ENCODE measurements at regions not wholly inside any gene's neighbourhood (a gene's known extent, or its start where the extent isn't known, plus 50 kb on each side); places are given as distances from the start of the nearest gene placed in this dataset.
"Not testable (repeated sequence)": the region's sequence is repeated elsewhere in the genome, so short reads cannot be mapped to it uniquely, and the experiment has no call there.

DNA sequence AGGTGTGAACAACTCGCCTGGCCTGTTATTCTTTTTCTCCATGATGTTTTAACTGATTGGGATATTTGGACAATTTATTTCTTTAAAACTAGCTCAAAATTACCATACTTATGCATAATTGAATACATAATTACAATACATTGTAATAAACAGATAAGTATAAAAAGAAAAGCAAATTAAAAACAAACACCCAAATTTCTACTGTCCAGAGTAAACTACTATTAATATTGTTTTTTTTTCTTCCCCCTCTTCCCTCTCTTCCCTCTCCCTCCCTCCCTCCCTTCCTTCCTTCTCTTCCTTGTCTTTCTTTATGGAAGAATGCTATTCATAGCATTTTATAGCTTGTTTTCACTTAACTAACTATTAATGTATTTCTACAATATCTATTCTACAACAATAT is 117.7 kb upstream of the IVNS1ABP start:
- Histone ChIP-seq H3K79me2 (no peaks in the 10 kb centered on the region), H3K9me2 (replicated peaks; ENCODE audit: insufficient read depth) (no peaks in the 10 kb centered on the region), H3K27ac (no peak overlapping the region), H2AFZ (no peak overlapping the region), H3K9me3 (ENCODE audit: low read depth) (no peaks in the 10 kb centered on the region), H3K27me3 (no peaks in the 10 kb centered on the region), H3K4me3 (no peak overlapping the region), H4K20me1 (ENCODE audit: insufficient read depth, poor library complexity, severe bottlenecking) (no peaks in the 10 kb centered on the region), H3K4me1 (ENCODE audit: insufficient read depth) (no peaks in the 10 kb centered on the region), H3K4me2 (no peak overlapping the region), H3K36me3 (replicated peaks; ENCODE audit: insufficient read depth, low read depth) (no peaks in the 10 kb centered on the region)
- 91% methylated on average over 1 of the region's 1 CpG for WGBS (ENCODE audit: low lambda C conversion rate, missing lambda C conversion rate)
- DNase-seq (ENCODE audit: low spot score) = no peak
- TF ChIP-seq EZH2phosphoT487 (IDR thresholded peaks at IDR 0.05; ENCODE audit: low read depth, severe bottlenecking, unreplicated experiment) (no peak), EZH2 (IDR thresholded peaks at IDR 0.05; ENCODE audit: borderline replicate concordance) (no peak), CTCF (IDR thresholded peaks at IDR 0.05; ENCODE audit: poor library complexity) (no peak)

DNA sequence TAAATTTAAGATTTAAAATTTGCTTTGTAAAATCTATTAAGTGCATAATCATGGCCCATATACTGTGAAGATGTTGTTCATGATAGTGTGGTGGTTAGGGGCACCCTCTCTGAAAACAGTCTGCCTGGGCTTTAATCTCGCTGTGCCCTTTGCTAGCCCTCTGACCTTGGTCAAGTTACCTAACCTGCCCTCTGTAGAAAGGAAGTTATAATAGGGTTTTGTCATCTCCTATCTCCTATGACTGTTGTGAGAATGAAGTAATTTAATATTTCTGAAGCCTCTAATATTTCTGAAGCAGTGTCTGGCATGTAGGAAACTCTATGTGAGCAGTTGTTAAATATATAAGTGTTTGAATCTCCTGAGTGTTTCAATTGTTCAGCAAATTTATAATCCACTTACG is 116.6 kb upstream of the IVNS1ABP start:
- H2AFZ ChIP-seq = no peak overlapping the region
- no peak overlapping the region for H3K27ac ChIP-seq
- no peaks in the 10 kb centered on the region for H3K9me2 ChIP-seq (replicated peaks; ENCODE audit: insufficient read depth)
- no peak for TF ChIP-seq CTCF (IDR thresholded peaks at IDR 0.05; ENCODE audit: poor library complexity)
- no peak for TF ChIP-seq EZH2phosphoT487 (IDR thresholded peaks at IDR 0.05; ENCODE audit: low read depth, severe bottlenecking, unreplicated experiment)
- TF ChIP-seq EZH2 (IDR thresholded peaks at IDR 0.05; ENCODE audit: borderline replicate concordance) = no peak
- no peak overlapping the region for H3K4me3 ChIP-seq
- no peaks in the 10 kb centered on the region for H3K79me2 ChIP-seq
- 80% methylated on average over 2 of the region's 2 CpGs for WGBS (ENCODE audit: low lambda C conversion rate, missing lambda C conversion rate)
- H3K9me3 ChIP-seq (ENCODE audit: low read depth) = no peaks in the 10 kb centered on the region
- no peak for DNase-seq (ENCODE audit: low spot score)
- H3K4me1 ChIP-seq (ENCODE audit: insufficient read depth) = no peaks in the 10 kb centered on the region
- no peak overlapping the region for H3K4me2 ChIP-seq
- no peaks in the 10 kb centered on the region for H3K27me3 ChIP-seq
- H3K36me3 ChIP-seq (replicated peaks; ENCODE audit: insufficient read depth, low read depth) = no peaks in the 10 kb centered on the region
- H4K20me1 ChIP-seq (ENCODE audit: insufficient read depth, poor library complexity, severe bottlenecking) = no peaks in the 10 kb centered on the region

DNA sequence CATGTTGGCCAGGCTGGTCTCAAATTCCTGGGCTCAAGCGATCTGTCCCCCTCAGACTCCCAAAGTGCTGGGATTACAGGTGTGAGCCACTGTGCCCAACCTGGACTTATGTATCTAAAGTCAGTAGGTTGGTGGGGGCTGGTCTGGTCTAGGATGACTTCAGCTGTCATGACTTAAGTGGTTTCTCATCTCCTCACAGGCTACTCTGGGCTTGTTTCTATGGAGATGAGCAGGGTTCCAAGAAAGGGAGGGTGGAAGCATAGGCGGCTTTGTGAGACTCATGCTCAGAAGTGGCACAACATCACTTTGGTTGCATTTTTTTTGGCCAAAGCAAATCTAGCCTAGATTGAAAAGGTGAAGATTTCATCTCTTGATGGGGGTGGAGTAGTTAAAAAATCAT is 115.9 kb upstream of the IVNS1ABP start:
- Histone ChIP-seq H3K4me1 (ENCODE audit: insufficient read depth) (no peaks in the 10 kb centered on the region), H2AFZ (no peak overlapping the region), H3K27ac (no peak overlapping the region), H3K4me2 (no peak overlapping the region), H3K9me3 (ENCODE audit: low read depth) (no peaks in the 10 kb centered on the region), H4K20me1 (ENCODE audit: insufficient read depth, poor library complexity, severe bottlenecking) (no peaks in the 10 kb centered on the region), H3K4me3 (no peak overlapping the region), H3K36me3 (replicated peaks; ENCODE audit: insufficient read depth, low read depth) (no peaks in the 10 kb centered on the region), H3K9me2 (replicated peaks; ENCODE audit: insufficient read depth) (no peaks in the 10 kb centered on the region), H3K79me2 (no peaks in the 10 kb centered on the region), H3K27me3 (no peaks in the 10 kb centered on the region)
- TF ChIP-seq CTCF (IDR thresholded peaks at IDR 0.05; ENCODE audit: poor library complexity) (no peak), EZH2phosphoT487 (IDR thresholded peaks at IDR 0.05; ENCODE audit: low read depth, severe bottlenecking, unreplicated experiment) (no peak), EZH2 (IDR thresholded peaks at IDR 0.05; ENCODE audit: borderline replicate concordance) (no peak)
- DNase-seq (ENCODE audit: low spot score) = no peak
- 90% methylated on average over 2 of the region's 2 CpGs for WGBS (ENCODE audit: low lambda C conversion rate, missing lambda C conversion rate)

DNA sequence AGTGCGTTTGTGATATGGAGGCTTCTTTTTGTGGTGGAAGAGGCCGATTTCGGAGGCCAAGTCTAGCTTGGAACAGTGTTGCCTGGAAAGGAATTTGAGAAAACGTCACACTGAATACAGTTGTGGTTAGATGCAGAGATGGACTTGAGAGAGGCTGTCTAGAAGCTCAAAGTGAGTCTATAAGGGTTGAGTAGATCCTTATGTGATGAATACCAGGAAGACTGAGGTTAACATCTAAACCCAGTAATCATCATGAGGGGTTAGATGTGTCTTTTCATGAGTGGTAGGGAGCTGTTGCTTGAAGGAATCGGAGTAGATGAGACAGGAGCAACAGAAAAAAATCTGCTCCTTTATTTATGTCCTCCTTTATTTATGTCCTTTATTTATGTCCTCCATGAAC is 114.6 kb upstream of the IVNS1ABP start:
- H3K27ac ChIP-seq = no peak overlapping the region
- H3K9me3 ChIP-seq (ENCODE audit: low read depth) = no peaks in the 10 kb centered on the region
- H3K9me2 ChIP-seq (replicated peaks; ENCODE audit: insufficient read depth) = no peaks in the 10 kb centered on the region
- H3K27me3 ChIP-seq = no peaks in the 10 kb centered on the region
- H3K4me2 ChIP-seq = no peak overlapping the region
- no peaks in the 10 kb centered on the region for H4K20me1 ChIP-seq (ENCODE audit: insufficient read depth, poor library complexity, severe bottlenecking)
- no peaks in the 10 kb centered on the region for H3K4me1 ChIP-seq (ENCODE audit: insufficient read depth)
- no peak overlapping the region for H3K4me3 ChIP-seq
- H3K79me2 ChIP-seq = no peaks in the 10 kb centered on the region
- no peaks in the 10 kb centered on the region for H3K36me3 ChIP-seq (replicated peaks; ENCODE audit: insufficient read depth, low read depth)
- H2AFZ ChIP-seq = no peak overlapping the region
- DNase-seq (ENCODE audit: low spot score) = no peak
- 77% methylated on average over 5 of the region's 5 CpGs for WGBS (ENCODE audit: low lambda C conversion rate, missing lambda C conversion rate)
- TF ChIP-seq CTCF (IDR thresholded peaks at IDR 0.05; ENCODE audit: poor library complexity) = no peak
- TF ChIP-seq EZH2 (IDR thresholded peaks at IDR 0.05; ENCODE audit: borderline replicate concordance) = no peak
- no peak for TF ChIP-seq EZH2phosphoT487 (IDR thresholded peaks at IDR 0.05; ENCODE audit: low read depth, severe bottlenecking, unreplicated experiment)

DNA sequence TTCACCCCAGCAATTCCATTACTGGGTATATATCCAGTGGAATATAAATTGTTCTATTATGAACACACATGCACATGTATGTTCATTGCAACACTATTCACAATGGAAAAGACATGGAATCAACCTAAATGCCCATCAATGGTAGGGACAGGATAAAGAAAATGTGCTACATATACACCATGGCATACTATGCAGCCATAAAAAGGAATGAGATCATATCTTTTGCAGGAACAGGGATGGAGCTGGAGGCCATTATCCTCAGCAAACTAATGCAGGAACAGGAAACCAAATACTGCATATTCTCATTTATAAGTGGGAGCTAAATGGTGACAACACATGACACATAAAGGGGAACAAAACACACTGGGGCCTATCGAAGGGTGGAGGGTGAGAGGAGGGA is 112.6 kb upstream of the IVNS1ABP start:
- H3K9me2 ChIP-seq (replicated peaks; ENCODE audit: insufficient read depth); H3K4me2 ChIP-seq; H3K79me2 ChIP-seq; DNase-seq (ENCODE audit: low spot score); H3K4me1 ChIP-seq (ENCODE audit: insufficient read depth); H3K27ac ChIP-seq; H3K4me3 ChIP-seq; H3K9me3 ChIP-seq (ENCODE audit: low read depth); H3K36me3 ChIP-seq (replicated peaks; ENCODE audit: insufficient read depth, low read depth); H4K20me1 ChIP-seq (ENCODE audit: insufficient read depth, poor library complexity, severe bottlenecking); H2AFZ ChIP-seq; H3K27me3 ChIP-seq: not testable (repeated sequence)
- WGBS (ENCODE audit: low lambda C conversion rate, missing lambda C conversion rate) = 93% methylated on average over 1 of the region's 1 CpG

Measured in hepatocyte (in vitro differentiated cells).